GM12873 (cell line): ENCODE measurements at regions not wholly inside any gene's neighbourhood (a gene's known extent, or its start where the extent isn't known, plus 50 kb on each side); places are given as distances from the start of the nearest gene placed in this dataset.

Experiments used
- TF ChIP-seq, protein P1 (sequence below): IDR thresholded peaks from 2 replicates; pipeline ENCODE4 v1.5.1; 2012; ENCODE audit warnings: low read depth, mild to moderate bottlenecking, moderate library complexity, low read length, control low read depth; ENCODE audit not compliant: insufficient read depth; ENCODE audit errors: missing control alignments

DNA sequence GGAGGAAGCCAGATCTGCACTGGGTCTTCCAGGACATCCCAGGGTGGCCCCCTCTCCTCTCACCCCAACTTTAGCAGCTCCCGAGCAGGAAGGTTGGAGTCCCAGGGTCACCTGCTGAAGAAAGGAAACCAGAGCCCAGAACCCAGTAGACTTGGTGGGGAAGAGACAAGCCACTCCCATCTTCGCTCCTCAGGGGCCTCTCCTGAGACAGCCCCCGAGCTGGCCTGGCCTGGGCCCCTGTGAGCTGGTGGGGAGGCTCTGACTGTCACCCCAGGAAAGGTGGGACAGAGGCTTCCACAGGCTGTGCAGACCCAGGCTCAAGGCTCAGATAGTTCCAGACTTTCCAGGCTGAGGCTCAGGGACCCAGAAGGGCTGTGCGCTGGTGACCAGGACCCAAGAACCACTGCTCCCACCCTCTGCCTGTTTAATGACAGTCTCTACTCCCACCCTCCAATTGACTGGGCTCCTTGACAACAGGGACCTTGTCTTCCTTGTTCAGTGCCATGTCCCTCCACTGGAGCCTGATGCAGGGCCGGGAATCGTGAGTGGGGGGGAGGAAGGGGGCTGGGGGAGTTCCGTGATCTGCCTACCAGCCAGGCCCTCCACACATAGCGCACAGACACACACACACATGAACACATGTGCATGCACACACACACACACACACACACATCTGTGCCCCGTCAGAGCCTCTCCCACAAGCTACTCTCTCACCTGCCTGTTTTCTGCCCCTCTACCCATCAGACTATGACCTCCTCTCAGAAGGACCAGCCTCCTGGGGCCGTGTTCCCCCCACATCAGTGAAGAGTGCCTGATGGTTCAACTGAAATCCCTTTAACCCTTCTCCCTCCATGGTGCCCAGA lies 401.2 kb downstream of the MATN1 start:
- TF ChIP-seq, protein P1, sequence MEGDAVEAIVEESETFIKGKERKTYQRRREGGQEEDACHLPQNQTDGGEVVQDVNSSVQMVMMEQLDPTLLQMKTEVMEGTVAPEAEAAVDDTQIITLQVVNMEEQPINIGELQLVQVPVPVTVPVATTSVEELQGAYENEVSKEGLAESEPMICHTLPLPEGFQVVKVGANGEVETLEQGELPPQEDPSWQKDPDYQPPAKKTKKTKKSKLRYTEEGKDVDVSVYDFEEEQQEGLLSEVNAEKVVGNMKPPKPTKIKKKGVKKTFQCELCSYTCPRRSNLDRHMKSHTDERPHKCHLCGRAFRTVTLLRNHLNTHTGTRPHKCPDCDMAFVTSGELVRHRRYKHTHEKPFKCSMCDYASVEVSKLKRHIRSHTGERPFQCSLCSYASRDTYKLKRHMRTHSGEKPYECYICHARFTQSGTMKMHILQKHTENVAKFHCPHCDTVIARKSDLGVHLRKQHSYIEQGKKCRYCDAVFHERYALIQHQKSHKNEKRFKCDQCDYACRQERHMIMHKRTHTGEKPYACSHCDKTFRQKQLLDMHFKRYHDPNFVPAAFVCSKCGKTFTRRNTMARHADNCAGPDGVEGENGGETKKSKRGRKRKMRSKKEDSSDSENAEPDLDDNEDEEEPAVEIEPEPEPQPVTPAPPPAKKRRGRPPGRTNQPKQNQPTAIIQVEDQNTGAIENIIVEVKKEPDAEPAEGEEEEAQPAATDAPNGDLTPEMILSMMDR = no peak

DNA sequence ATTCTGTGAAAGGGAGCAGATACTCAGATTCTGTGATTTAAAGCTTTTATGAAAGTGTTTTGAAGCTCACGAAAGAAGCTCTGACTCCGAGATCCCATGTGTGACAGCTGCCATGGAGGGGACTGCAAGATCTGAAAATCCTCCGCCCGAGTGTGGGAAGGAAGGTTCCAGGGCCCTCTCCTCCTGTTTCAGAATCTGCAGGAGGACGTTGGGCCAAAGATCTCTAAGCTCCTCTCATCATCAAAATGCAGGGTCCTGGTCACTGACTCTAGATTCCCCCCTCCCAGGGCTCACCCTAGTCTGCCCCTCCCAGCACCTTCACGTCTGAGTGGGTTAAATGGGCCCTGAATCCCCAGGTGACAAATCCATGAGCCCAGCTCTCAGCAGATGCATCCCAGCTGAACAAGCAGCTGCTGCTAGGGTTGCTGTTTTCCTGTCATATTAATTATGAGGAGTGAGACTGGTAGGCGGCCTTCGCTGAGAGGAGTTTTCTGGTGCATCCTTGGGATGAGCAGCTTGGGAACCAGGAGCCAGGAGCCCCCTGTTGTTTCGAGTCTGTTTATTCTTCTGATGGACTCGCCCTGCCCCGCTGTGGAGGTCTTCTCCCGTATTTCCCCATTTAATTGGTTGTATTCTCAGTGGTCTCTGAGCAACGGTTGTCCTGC lies 402.0 kb downstream of the MATN1 start:
- TF ChIP-seq, protein P1 = no peak

DNA sequence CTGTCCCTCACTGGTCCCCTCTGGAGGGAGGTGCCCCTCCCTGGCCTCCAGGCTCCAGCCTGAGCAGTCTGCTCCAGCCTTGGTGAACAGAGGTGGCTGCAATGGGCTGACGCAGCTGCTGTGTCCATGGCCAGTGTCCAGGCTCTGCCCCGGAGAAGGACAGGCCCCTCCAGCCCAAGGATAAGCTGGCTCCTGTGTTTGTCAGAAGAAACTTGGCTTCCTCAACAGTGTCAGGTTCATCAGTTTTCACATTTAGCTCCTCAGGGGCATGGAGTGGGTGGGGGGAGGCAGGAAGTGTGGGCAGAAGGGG lies 402.8 kb downstream of the MATN1 start:
- TF ChIP-seq, protein P1 = no peak

DNA sequence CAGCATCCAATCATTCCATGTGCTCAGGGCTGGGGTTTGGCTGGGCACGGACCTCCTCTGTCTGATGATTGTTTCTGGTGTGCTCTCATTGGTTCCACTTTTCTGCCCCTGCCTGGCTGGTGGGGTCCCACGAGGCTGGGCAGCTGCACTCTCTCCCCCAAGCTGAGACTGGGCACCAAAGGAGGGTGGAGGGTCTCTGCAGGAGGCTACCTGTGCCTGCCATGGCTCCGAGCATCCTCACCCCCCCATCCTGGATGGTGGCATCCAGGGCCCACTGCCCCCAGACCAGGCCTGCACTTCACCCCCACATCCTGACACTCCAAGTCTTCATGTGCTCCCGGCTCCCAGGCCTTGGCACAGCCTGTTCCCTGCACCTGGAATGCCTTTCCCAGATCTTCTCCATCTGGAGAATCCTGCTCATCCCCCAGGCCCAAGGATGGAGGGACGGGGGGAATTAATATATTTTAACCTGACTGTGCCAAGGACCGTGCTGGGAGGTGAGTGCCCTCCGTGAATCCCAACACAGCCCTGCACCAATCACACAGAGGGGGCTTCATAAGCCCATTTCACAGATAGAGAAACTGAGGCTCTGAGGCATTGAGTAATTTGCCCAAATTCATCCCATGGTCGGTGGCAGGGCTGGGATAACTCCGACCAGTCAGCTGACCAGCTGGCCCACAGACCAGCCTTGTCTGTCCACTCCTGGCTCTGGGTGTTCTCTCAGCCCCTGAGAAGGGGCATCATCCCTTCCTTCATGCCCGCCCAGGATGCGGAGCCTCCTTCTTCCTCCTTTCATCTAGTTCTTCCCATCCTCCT lies 403.4 kb downstream of the MATN1 start:
- TF ChIP-seq, protein P1 = no peak

DNA sequence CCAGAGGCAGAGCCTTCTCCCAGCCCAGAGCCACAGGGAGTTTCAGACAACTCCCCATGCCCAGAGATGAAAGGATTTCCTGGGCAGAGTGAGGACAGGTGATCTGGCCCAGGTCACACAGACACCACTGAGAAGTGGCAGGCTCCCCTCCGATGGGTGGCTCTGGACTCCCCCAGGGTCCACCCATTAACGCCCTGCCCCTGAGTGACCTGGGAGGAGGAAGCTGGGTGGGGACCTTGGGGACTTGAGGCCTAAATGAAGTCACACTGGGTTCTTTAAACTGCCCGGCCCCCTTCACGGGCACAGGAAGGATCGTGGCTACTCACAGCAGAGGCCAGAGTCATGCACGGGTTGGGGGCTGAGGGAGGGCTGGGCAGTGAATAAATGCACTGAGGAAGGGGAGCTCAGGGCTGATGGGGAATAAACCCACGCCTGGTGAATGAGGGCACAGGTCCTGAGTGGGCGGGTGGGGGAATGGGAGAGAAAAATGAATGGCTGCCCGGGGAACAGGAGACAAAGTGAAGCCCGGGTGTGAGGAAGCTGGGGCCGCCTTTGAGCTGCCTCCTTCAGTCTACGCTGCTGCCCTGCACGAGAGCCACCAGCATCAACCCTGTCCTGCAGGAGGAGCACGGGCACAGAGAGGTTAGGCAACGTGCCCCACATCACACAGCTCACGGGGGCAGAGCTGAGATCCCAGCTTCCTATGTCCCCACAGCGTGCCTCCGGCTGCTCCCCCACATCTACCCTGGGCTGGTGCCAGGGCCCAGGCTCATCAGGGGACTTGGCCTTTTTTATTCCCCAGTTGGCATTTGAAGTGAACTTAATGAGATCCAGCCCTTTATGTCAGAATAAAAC lies 404.3 kb downstream of the MATN1 start:
- TF ChIP-seq, protein P1 = no peak

DNA sequence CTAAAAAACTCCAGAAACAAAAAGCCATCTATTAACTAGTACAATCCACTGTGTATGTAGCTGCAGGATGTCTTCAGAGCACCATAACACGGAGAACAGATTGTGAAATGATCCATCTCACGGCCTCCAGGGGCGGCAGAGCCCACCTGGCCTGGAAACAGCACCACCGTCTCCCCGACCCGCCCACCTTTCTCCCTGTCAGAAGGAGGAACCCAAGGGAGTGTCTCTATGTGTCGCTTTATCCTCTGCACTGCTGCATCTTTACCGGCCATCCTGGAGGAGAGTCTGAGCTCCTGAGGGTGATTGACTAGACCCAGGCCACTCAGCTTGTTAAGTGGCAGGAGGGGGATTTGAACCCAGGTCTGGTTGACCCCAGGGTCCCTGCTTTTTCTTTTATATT lies 405.0 kb downstream of the MATN1 start:
- TF ChIP-seq, protein P1 = no peak
